ENCODE measurements at regions not wholly inside any gene's neighbourhood (a gene's known extent, or its start where the extent isn't known, plus 50 kb on each side); places are given as distances from the start of the nearest gene placed in this dataset.

- no peak for DNase-seq
Measured at GRCh38 chr2:236964291-236964690, 121.4 kb upstream of the COPS8 start.

- DNase-seq = no peak
Measured at GRCh38 chr2:236965021-236965840, 120.5 kb upstream of the COPS8 start.

- no peak for DNase-seq
Measured at GRCh38 chr2:236965841-236966096, 119.9 kb upstream of the COPS8 start.

- DNase-seq = no peak
Measured at GRCh38 chr2:236967499-236967783, 118.2 kb upstream of the COPS8 start.

GRCh38 chr2:236968101-236968879, 117.4 kb upstream of the COPS8 start:
- DNase-seq = no peak

- no peak for DNase-seq
Measured at GRCh38 chr2:236968880-236969534, 116.7 kb upstream of the COPS8 start.

GRCh38 chr2:236969767-236970655, 115.7 kb upstream of the COPS8 start:
- no peak for DNase-seq

- DNase-seq = no peak
Measured at GRCh38 chr2:236970656-236971010, 115.1 kb upstream of the COPS8 start.

GRCh38 chr2:236971131-236971821, 114.4 kb upstream of the COPS8 start:
- DNase-seq = no peak

- no peak for DNase-seq
Measured at GRCh38 chr2:236971919-236972381, 113.7 kb upstream of the COPS8 start.

GRCh38 chr2:236972491-236973342, 113.0 kb upstream of the COPS8 start:
- peak; percentile 56 for DNase-seq

GRCh38 chr2:236973343-236973980, 112.2 kb upstream of the COPS8 start:
- DNase-seq = no peak

- DNase-seq = no peak
Measured at GRCh38 chr2:236974148-236974547, 111.5 kb upstream of the COPS8 start.

- no peak for DNase-seq
Measured at GRCh38 chr2:236974752-236975151, 110.9 kb upstream of the COPS8 start.

GRCh38 chr2:236975766-236976165, 109.9 kb upstream of the COPS8 start:
- DNase-seq = no peak

- DNase-seq = no peak
Measured at GRCh38 chr2:236976266-236977062, 109.2 kb upstream of the COPS8 start.

GRCh38 chr2:236977063-236977851, 108.4 kb upstream of the COPS8 start:
- DNase-seq = no peak

GRCh38 chr2:236977852-236978398, 107.8 kb upstream of the COPS8 start:
- DNase-seq = no peak

GRCh38 chr2:236979664-236980063, 106.0 kb upstream of the COPS8 start:
- no peak for DNase-seq
